ENCODE measurements at regions not wholly inside any gene's neighbourhood (a gene's known extent, or its start where the extent isn't known, plus 50 kb on each side); places are given as distances from the start of the nearest gene placed in this dataset.
A peak's percentile ranks its signal among the peaks of the same experiment; 100 is the strongest.

DNA sequence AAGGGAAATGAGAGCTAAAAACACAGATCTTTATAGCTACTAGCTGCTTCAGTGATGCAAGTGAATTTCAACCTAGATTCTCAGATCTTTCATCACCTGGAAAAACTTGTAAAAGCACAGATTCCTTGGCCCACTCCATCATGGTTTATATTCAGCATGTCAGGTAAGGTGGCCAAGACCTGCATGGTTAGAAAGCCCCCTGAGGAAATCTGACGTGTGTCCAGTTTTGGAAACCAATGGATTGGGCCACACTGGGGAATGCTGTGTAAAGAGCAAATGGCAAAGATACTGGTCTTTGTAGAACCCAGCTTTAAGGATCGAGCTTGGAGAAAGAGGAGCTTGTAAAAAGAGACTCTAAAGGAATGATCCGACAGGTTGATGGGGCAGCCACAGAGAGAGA is 397.0 kb upstream of the ARRDC4 start:
- Histone ChIP-seq H3K4me3 (no peak overlapping the region), H3K27ac (no peak overlapping the region), H3K9me3 (no peaks in the 10 kb centered on the region), H3K36me3 (no peaks in the 10 kb centered on the region), H3K27me3 (no peaks in the 10 kb centered on the region), H3K4me1 (peaks cover 0 to 8% (median 0%) of the 10 kb centered on the region in 4 donors)
- TF ChIP-seq EP300 (IDR thresholded peaks at IDR 0.05) (no peak), POLR2A (IDR thresholded peaks at IDR 0.05) (no peak)
- TF ChIP-seq, protein P1, sequence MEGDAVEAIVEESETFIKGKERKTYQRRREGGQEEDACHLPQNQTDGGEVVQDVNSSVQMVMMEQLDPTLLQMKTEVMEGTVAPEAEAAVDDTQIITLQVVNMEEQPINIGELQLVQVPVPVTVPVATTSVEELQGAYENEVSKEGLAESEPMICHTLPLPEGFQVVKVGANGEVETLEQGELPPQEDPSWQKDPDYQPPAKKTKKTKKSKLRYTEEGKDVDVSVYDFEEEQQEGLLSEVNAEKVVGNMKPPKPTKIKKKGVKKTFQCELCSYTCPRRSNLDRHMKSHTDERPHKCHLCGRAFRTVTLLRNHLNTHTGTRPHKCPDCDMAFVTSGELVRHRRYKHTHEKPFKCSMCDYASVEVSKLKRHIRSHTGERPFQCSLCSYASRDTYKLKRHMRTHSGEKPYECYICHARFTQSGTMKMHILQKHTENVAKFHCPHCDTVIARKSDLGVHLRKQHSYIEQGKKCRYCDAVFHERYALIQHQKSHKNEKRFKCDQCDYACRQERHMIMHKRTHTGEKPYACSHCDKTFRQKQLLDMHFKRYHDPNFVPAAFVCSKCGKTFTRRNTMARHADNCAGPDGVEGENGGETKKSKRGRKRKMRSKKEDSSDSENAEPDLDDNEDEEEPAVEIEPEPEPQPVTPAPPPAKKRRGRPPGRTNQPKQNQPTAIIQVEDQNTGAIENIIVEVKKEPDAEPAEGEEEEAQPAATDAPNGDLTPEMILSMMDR (IDR thresholded peaks at IDR 0.05) = no peak
- 88 to 93% methylated on average over 3 of the region's 3 CpGs for WGBS, 2 donors
- no peak for DNase-seq (ENCODE audit: low spot score in 2 of 2)

DNA sequence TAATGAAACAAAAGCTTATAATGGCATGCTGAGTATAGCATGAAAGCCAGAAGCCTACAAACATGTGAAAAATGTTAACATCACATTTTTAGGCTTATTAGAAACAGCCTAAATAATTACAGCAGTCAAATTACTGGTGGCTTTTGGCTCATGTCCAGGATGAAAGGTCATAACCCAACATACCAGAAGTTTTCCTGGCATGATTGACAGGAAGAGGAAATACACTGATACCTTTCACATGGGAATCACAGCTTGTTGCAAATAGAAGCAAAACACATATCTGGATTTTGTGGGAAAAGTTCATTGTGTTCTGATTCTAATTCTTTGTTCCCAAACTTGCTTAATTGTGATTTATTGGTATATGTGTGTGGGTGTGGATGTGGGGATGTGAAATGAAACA is 393.5 kb upstream of the ARRDC4 start:
- Histone ChIP-seq H3K27ac (no peak overlapping the region), H3K27me3 (no peaks in the 10 kb centered on the region), H3K4me3 (no peak overlapping the region), H3K4me1 (peaks cover 0 to 8% (median 0%) of the 10 kb centered on the region in 4 donors), H3K9me3 (peaks cover 0 to 9% (median 0%) of the 10 kb centered on the region in 4 donors), H3K36me3 (no peaks in the 10 kb centered on the region)
- no peak for DNase-seq (ENCODE audit: low spot score in 2 of 2)
- peak in 1 of 2 donors; percentile 55 for TF ChIP-seq EP300 (IDR thresholded peaks at IDR 0.05)
- no peak for TF ChIP-seq POLR2A (IDR thresholded peaks at IDR 0.05)

DNA sequence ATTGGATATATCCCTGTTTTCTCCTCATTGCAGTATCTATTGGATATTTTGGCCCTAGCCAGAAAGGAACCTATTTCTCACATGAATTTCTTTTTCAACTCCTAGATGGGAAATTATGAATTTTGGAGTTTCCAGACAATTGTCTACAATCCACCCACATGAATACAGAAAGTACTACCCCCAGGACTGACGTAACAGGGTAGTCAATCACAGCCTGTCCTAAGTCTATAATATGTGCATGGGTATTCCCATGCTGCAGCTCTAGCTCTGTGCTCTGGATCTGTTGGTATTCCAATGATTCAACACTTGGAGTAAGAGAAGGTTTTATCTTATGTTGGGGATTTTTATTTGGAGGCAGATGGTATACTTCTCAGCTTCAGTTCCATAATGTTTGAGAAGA is 393.1 kb upstream of the ARRDC4 start:
- Histone ChIP-seq H3K36me3 (no peaks in the 10 kb centered on the region), H3K9me3 (peaks cover 0 to 9% (median 0%) of the 10 kb centered on the region in 4 donors), H3K4me1 (peaks cover 0 to 8% (median 0%) of the 10 kb centered on the region in 4 donors), H3K27ac (no peak overlapping the region), H3K27me3 (no peaks in the 10 kb centered on the region), H3K4me3 (no peak overlapping the region)
- TF ChIP-seq EP300 (IDR thresholded peaks at IDR 0.05) (no peak), POLR2A (IDR thresholded peaks at IDR 0.05) (no peak)
- TF ChIP-seq, protein P1 (IDR thresholded peaks at IDR 0.05) = no peak
- 9 to 67% methylated on average over 1 of the region's 1 CpG for WGBS, 2 donors
- DNase-seq (ENCODE audit: low spot score in 2 of 2) = no peak

DNA sequence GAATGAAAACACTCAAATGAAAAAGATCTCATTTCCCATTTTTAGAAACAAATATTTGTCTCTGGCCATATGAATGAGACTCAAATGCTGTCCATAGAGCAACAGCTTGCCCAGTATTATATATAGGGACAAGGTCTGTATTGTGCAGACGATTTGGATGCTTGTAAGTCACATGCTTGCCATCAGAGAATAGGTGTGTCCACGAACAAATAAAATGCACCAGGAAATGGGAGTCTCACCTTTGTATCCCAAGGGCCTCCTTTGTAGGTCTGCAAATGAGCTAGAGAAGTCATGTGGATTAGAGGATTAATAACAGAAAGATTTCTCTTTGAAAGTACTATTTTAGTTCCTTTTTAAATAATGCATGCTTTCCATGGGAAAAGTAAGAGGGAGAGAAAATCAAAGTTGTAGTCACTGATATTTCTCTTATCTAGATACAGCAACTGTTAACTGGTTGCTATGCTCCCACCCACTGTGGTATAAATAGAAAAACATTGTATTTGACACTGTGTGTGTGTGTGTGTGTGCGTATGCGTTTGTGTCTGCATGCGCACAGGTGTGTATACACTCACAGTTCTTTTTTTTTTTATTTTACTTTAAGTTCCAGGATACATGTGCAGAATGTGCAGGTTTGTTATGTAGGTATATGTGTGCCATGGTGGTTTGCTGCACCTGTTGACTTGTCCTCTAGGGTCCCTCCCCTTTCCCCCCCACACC is 383.4 kb upstream of the ARRDC4 start:
- 59 to 67% methylated on average over 5 of the region's 5 CpGs for WGBS, 2 donors

DNA sequence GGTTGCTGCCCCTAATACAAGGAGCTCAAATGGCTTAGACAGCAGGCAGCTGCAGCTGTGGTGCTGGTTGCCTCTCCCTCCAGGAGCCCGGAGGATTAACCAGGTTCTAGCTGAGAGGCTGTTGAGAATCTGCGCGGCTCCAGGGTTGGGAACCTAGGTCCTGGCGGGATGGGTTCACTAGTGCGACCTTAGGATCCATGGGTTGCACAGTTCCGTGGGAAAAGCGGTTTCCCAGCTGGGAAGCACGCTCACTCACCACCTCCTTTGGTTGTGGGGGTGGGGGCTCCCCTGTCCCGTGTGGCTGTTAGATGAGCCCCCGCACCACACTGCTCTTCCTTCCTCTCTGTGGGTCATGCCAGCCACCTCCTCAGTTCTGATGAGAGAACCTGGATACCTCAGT is 375.1 kb upstream of the ARRDC4 start:
- Histone ChIP-seq H3K4me3 (no peak overlapping the region), H3K9me3 (peaks cover 0 to 3% (median 0%) of the 10 kb centered on the region in 4 donors), H3K4me1 (no peaks in the 10 kb centered on the region), H3K27me3 (no peaks in the 10 kb centered on the region), H3K36me3 (no peaks in the 10 kb centered on the region), H3K27ac (no peak overlapping the region)
- DNase-seq (ENCODE audit: low spot score in 2 of 2) = no peak
- no peak for TF ChIP-seq POLR2A (IDR thresholded peaks at IDR 0.05)
- no peak for TF ChIP-seq EP300 (IDR thresholded peaks at IDR 0.05)
- TF ChIP-seq, protein P1 (IDR thresholded peaks at IDR 0.05) = no peak
- 93 to 98% methylated on average over 9 to 10 of the region's 10 CpGs for WGBS, 2 donors

More for the DNA sequence above, 383.4 kb upstream of the ARRDC4 start:
- no peaks in the 10 kb centered on the region for H3K36me3 ChIP-seq
- H3K9me3 ChIP-seq = no peaks in the 10 kb centered on the region
- DNase-seq (ENCODE audit: low spot score in 2 of 2) = no peak
- no peaks in the 10 kb centered on the region for H3K4me1 ChIP-seq
- TF ChIP-seq, protein P1 (IDR thresholded peaks at IDR 0.05) = no peak
- TF ChIP-seq POLR2A (IDR thresholded peaks at IDR 0.05) = no peak
- no peak for TF ChIP-seq EP300 (IDR thresholded peaks at IDR 0.05)
- H3K27me3 ChIP-seq = no peaks in the 10 kb centered on the region
- H3K4me3 ChIP-seq = no peak overlapping the region
- H3K27ac ChIP-seq = no peak overlapping the region

All from tibial nerve (tissue), 4 donors.